Skeletal muscle tissue (tissue), 3 donors: ENCODE measurements at regions not wholly inside any gene's neighbourhood (a gene's known extent, or its start where the extent isn't known, plus 50 kb on each side); places are given as distances from the start of the nearest gene placed in this dataset.
"Not testable (repeated sequence)": the region's sequence is repeated elsewhere in the genome, so short reads cannot be mapped to it uniquely, and the experiment has no call there.

Experiments used
- H3K27ac ChIP-seq: one replicate; pipeline ENCODE4 v1.7.0; 2013; ENCODE audit warnings: mild to moderate bottlenecking, low read depth, low read length, inconsistent platforms
- H3K27me3 ChIP-seq, 3 donors: one replicate each; pipeline ENCODE4 v1.7.0; 2013; ENCODE audit warnings: low read length in 3 of 3; ENCODE audit not compliant: control insufficient read depth in 3 of 3, insufficient read depth in 3 of 3
- H3K36me3 ChIP-seq, 3 donors: one replicate each; pipeline ENCODE4 v1.7.0; 2013; ENCODE audit warnings: low read length in 3 of 3; ENCODE audit not compliant: control insufficient read depth in 3 of 3, insufficient read depth in 3 of 3
- H3K4me1 ChIP-seq, 3 donors: one replicate each; pipeline ENCODE4 v1.7.0; 2013; ENCODE audit warnings: low read length in 3 of 3, mild to moderate bottlenecking in 3 of 3; ENCODE audit not compliant: control insufficient read depth in 3 of 3, insufficient read depth in 3 of 3
- H3K4me3 ChIP-seq, 3 donors: one replicate each; pipeline ENCODE4 v1.7.0; 2013; ENCODE audit warnings: low read length in 3 of 3
- H3K9ac ChIP-seq, 3 donors: one replicate each; pipeline ENCODE4 v1.7.0; 2013; ENCODE audit warnings: low read length in 3 of 3, mild to moderate bottlenecking in 3 of 3, moderate library complexity in 2 of 3, low read depth in 1 of 3
- H3K9me3 ChIP-seq, 3 donors: one replicate each; pipeline ENCODE4 v1.7.0; 2013; ENCODE audit warnings: low read length in 3 of 3; ENCODE audit not compliant: control insufficient read depth in 3 of 3
- donor health status: Osteomylitis.

DNA sequence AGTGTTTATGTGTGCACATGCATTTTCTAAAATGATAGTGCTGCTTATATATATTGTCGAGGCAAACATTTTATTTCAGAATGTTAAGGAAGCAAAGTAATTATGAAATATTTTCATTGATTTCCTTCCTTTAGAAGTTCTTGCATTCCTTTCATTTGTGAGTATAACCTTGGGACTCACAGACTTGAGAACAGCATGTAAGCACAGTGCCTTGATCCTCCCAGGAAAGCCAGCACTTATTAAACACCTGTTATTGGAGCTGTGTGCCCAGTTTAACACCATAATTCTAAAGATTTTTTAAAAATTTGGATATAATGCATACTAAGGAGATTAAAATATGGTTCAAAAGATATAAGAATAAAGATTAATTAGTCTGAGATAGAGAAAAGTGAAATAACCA, 554.4 kb upstream of the FAM98A start:
- Histone ChIP-seq H3K9ac (no peak overlapping the region), H3K27ac (no peak overlapping the region), H3K4me1 (no peaks in the 10 kb centered on the region), H3K4me3 (no peak overlapping the region), H3K27me3 (no peaks in the 10 kb centered on the region), H3K9me3 (no peaks in the 10 kb centered on the region), H3K36me3 (no peaks in the 10 kb centered on the region)

DNA sequence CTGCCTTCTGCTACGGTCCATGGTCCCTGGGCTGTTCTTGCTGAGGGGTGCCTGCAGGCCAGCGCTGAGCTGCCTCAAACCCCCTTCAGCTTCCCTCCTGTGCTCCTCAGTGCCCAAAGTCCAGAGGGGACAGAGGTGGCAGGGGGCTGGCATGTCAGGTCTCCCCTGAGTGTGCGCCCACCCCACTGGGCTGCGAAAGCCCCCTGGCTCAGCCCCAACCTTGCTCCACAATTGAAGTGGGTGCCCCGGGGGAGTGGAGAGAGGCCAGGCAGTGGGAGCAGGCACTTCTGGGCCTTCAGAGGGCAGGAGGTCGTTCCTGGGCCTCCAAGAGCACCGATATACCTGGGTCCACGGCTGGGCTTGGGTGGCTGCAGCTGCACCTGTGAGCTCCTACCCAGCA, 548.7 kb upstream of the FAM98A start:
- Histone ChIP-seq H3K4me1 (no peaks in the 10 kb centered on the region), H3K9me3 (peaks cover 0 to 3% (median 2%) of the 10 kb centered on the region in 3 donors), H3K36me3 (no peaks in the 10 kb centered on the region), H3K27ac (no peak overlapping the region), H3K4me3 (no peak overlapping the region), H3K9ac (no peak overlapping the region), H3K27me3 (no peaks in the 10 kb centered on the region)

- Histone ChIP-seq H3K4me3 (no peak overlapping the region), H3K36me3 (no peaks in the 10 kb centered on the region), H3K27me3 (no peaks in the 10 kb centered on the region), H3K4me1 (no peaks in the 10 kb centered on the region), H3K9ac (no peak overlapping the region), H3K9me3 (peaks cover 0 to 3% (median 2%) of the 10 kb centered on the region in 3 donors), H3K27ac (no peak overlapping the region)
Measured at GRCh38 chr2:34143149-34143548, 544.0 kb upstream of the FAM98A start.

DNA sequence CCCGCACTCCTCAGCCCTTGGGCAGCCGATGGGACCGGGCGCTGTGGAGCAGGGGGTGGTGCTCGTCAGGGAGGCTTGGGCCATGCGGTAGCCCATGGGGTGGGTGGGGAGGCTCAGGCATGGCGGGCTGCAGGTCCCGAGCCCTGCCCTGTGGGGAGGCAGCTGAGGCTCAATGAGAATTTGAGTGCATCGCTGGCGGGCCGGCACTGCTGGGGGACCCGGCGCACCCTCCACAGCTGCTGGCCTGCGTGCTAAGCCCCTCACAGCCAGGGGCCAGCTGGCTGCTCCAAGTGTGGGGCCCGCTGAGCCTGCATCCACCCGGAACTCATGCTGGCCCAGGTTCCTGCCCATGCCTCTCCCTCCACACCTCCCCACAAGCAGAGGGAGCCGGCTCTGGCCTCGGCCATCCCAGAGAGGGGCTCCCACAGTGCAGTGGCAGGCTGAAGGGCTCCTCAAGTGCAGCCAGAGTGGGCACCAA, 543.5 kb upstream of the FAM98A start:
- not testable (repeated sequence) for H3K9me3 ChIP-seq, H3K9ac ChIP-seq, H3K36me3 ChIP-seq, H3K27me3 ChIP-seq, H3K4me3 ChIP-seq, H3K4me1 ChIP-seq, H3K27ac ChIP-seq

- not testable (repeated sequence) for H3K36me3 ChIP-seq, H3K4me3 ChIP-seq, H3K9ac ChIP-seq, H3K9me3 ChIP-seq, H3K4me1 ChIP-seq, H3K27ac ChIP-seq, H3K27me3 ChIP-seq
Measured at GRCh38 chr2:34133065-34133464, 534.0 kb upstream of the FAM98A start.

DNA sequence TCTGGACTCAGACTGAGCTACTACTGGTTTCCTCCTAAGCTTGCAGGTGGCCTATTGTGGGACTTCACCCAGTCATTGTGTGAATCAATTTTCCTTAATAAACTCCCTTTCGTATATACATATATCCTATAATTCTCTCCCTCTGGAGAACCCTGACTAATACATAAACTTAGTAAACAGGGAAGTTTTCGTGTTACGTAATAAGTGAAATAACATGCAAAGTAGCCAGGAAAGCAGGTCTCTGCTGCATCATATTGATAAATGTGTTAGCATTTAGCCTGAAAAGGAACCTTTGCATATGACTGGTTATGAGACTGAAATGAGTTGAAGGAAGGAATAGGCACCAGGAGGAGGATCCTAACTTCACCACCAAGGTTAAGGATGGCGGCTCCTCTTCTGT, 527.2 kb upstream of the FAM98A start:
- no peaks in the 10 kb centered on the region for H3K36me3 ChIP-seq
- no peaks in the 10 kb centered on the region for H3K9me3 ChIP-seq
- no peak overlapping the region for H3K27ac ChIP-seq
- H3K9ac ChIP-seq: no peak overlapping the region
- H3K27me3 ChIP-seq: no peaks in the 10 kb centered on the region
- H3K4me3 ChIP-seq: no peak overlapping the region
- no peaks in the 10 kb centered on the region for H3K4me1 ChIP-seq

DNA sequence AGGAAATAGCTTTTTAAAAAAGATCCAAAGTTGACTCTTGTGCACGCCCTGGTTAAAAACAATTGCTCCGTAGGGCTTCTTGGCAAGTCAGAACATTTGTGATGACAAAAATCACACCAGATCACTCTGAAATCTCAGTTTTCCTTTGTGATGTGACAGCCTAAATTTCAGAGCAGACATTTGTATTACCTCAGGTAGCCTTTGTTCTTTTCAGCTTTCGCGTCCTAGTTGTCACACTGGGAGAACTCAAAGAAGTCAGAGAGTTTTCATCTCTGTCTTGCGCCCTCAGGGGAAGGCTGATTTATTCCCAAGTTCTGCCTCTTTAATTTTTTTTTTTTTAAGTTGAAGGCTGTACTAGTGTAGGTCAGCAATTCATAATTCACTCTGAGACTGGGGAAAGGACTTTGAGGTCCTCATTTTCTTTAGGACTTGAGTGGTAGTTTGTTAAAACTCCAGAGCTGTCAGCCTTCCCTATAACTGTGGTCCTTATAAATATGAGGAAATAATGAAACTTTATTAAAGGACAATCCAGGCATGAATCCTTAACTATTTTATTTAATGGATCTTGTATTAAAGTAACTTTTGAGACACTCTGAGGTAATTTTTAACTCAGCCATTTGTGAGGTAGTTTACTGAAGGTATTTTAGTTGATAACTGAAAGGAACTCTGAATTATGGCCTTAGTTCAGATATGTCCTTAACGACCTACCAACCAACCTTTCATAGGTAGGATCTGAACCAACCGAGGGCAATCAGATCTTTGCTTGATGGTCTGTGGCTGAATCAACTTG, 525.1 kb upstream of the FAM98A start:
- H3K9me3 ChIP-seq: no peaks in the 10 kb centered on the region
- H3K27ac ChIP-seq: no peak overlapping the region
- H3K4me3 ChIP-seq: no peak overlapping the region
- H3K36me3 ChIP-seq: no peaks in the 10 kb centered on the region
- H3K9ac ChIP-seq: no peak overlapping the region
- no peaks in the 10 kb centered on the region for H3K27me3 ChIP-seq
- no peaks in the 10 kb centered on the region for H3K4me1 ChIP-seq

DNA sequence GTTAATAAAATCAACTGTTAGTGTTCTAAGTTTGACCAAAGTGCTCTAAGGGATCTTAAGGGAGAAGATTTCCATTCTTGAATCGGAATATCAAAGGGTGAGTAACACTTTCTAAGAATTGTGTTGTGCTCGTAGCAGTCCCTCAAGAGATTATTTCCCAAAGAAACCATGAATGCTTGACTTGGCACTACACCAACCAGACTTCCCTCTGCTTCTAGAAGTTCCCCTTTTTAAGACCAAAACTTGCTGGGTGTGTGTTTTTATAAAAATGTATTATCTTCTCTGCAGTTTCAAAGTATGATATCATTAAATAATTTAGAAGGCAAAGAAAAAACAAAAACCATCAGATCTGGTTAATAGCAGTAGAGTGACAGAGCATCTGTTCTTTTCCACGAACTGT, 522.0 kb upstream of the FAM98A start:
- H3K4me1 ChIP-seq: no peaks in the 10 kb centered on the region
- H3K36me3 ChIP-seq: no peaks in the 10 kb centered on the region
- H3K9me3 ChIP-seq: no peaks in the 10 kb centered on the region
- H3K27ac ChIP-seq: no peak overlapping the region
- H3K4me3 ChIP-seq: no peak overlapping the region
- H3K27me3 ChIP-seq: no peaks in the 10 kb centered on the region
- H3K9ac ChIP-seq: no peak overlapping the region

DNA sequence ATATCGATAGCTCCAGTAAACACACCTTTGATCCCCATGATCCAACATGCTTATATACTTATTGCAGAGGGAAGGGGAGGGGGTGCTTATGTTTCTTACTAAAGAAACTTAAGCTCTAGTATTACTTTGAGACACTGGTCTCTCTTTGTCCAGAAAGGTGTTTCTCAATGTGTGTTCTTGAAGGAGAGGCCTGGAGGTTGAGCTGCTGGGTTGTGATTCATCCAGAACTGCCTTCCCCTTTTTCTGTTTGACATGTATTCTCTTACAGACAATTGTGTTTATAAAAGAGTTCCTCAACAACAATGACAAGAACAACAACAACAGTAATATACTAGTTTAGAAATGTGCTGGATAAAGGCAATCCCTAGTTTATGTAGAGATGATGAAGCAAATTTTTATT, 516.0 kb upstream of the FAM98A start:
- H3K4me3 ChIP-seq: no peak overlapping the region
- no peaks in the 10 kb centered on the region for H3K4me1 ChIP-seq
- no peaks in the 10 kb centered on the region for H3K9me3 ChIP-seq
- no peak overlapping the region for H3K27ac ChIP-seq
- H3K36me3 ChIP-seq: no peaks in the 10 kb centered on the region
- no peaks in the 10 kb centered on the region for H3K27me3 ChIP-seq
- no peak overlapping the region for H3K9ac ChIP-seq

- H3K36me3 ChIP-seq: no peaks in the 10 kb centered on the region
- H3K9me3 ChIP-seq: no peaks in the 10 kb centered on the region
- H3K4me3 ChIP-seq: no peak overlapping the region
- H3K9ac ChIP-seq: no peak overlapping the region
- no peaks in the 10 kb centered on the region for H3K27me3 ChIP-seq
- no peak overlapping the region for H3K27ac ChIP-seq
- no peaks in the 10 kb centered on the region for H3K4me1 ChIP-seq
Measured at GRCh38 chr2:34112161-34112560, 513.1 kb upstream of the FAM98A start.
